EL (cell line): ENCODE measurements at regions not wholly inside any gene's neighbourhood (a gene's known extent, or its start where the extent isn't known, plus 50 kb on each side); places are given as distances from the start of the nearest gene placed in this dataset.
"Not testable (repeated sequence)": the region's sequence is repeated elsewhere in the genome, so short reads cannot be mapped to it uniquely, and the experiment has no call there.

ENCODE experiments used
- DNase-seq: peaks from one replicate; pipeline ENCODE4 v3.0.0-alpha.2; 2016

- peak; percentile 79 for DNase-seq
Measured at GRCh38 chr14:56351861-56352260, 227.7 kb upstream of the TMEM260 start.

DNA sequence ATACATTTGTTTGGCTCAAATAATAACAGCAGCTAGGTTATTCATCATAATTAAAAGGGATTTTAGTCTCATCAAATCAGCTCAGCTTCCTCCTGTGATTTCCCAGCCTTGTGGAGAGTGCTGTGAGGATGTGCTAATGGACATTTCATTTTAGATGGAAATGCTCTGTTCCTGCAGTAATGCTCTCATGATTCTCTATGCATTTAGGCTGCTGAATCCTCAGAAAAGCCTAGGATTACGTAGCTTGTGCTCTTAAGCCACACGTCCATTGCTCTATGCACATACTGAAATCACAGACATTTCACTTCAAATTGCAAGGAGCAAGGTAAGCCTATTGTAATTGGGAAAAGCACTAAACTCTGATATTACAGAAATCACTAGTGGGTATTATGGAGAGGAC lies 226.6 kb upstream of the TMEM260 start:
- no peak for DNase-seq

DNA sequence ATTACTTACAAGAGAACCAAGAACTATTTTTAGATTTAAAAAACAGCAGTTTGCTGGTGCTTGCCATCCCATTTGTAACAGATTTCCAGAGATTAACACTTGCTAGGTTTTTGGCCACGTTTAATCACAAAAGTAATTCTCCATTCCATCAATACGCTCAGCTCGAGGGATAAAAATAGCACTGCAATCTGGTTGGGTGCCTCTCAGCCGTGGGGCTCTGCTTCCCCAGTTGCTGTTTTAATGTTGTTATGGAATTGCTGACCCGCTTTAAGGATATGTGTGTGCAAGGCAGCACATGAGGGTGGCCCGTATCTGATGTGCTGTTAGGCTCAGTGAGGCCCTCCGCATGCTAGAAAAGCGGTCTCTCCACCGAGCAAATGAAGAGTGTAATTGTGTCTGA lies 222.2 kb upstream of the TMEM260 start:
- DNase-seq = no peak

GRCh38 chr14:56358275-56358674 lies 221.3 kb upstream of the TMEM260 start:
- DNase-seq = no peak

DNA sequence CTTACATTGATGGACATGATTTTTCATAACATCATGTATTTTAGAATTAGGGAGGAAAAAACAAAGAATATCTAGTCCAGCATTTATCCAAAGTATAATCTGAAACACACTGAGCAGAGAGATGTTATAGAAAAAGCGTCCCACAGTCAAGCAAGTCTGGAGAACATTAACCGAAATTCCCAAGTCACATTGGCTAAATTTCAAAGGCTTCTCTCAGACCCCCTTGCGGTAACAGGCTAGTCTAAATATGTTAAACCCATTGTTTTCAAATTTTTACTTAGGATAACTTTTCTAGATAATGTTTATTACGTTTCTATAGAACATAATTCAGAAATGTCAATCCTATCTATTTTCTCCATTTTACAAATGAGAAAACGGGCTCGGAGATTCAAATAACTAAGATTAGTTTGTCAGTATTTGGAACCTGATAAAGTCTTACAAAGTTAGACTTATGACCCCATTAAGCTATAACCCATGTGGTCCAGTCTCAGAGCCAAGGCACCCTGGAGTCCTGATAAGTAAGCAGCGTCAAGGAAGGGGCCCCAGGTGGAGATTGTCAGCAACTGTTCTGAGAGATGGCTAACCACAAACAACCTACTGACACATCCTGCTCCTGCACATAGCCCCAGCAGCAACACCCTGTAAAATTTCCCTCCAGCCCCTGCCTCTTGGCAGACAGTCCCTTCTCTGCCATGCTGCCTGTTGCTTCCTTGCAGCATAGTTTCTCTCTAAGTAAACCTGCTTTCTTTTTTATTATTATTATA lies 220.6 kb upstream of the TMEM260 start:
- DNase-seq = no peak

GRCh38 chr14:56365663-56366062 lies 213.9 kb upstream of the TMEM260 start:
- not testable (repeated sequence) for DNase-seq

DNA sequence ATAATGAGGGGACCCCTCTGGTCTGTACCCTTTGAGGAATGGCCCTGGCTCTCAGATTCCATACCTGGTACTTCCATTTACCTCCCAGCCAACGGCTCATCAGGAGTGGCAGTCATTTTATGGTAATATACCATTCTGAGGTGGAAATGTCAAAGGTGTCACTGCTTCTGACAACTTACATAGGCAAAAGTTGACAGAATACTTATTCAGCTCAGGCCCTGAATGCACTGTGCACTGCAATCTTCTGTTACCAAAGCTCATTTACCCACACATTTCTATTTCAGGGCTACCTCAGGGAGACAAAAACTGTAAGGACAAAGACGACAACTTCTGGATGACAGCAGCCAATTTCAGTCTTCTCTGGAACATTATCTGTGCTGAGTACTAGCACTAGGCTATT lies 212.2 kb upstream of the TMEM260 start:
- no peak for DNase-seq

DNA sequence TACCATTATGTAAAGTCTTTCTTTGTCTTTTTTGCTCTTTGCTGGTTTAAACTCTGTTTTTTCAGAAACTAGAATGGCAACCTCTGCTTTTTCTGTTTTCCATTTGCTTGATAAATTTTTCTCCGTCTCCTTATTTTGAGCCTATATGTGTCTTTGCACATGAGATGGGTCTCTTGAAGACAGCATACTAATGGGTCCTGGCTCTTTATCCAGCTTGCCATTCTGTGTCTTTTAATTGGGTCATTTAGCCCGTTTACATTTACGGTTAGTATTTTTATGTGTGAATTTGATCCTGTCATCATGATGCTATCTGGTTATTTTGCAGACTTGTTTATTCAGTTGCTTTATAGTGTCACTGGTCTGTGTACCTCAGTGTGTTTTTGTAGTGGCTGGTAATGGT lies 207.9 kb upstream of the TMEM260 start:
- no peak for DNase-seq

- DNase-seq = no peak
Measured at GRCh38 chr14:56374421-56374820, 205.2 kb upstream of the TMEM260 start.

GRCh38 chr14:56378046-56378445 lies 201.6 kb upstream of the TMEM260 start:
- DNase-seq = no peak

- DNase-seq = peak; percentile 26
Measured at GRCh38 chr14:56378475-56378877, 201.1 kb upstream of the TMEM260 start.

- no peak for DNase-seq
Measured at GRCh38 chr14:56379956-56380355, 199.6 kb upstream of the TMEM260 start.

DNA sequence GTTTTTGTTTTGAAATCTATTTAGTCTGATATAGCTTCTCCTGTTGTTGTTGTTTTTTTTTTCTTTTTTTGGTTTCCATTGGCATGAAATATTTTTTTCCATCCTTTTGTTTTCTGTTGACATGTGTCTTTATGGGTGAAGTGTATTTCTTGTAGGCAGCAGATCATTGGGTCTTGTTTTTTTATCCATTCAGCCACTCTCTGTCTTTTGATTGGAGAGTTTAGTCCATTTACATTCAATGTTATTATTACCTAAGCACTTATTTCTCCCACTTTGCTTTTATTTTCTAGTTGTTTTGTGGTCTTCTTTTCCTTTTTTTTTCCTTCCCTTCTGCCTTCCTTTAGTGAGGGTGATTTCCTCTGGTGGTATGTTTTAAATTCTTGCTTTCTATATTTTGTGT lies 193.6 kb upstream of the TMEM260 start:
- DNase-seq = no peak

DNA sequence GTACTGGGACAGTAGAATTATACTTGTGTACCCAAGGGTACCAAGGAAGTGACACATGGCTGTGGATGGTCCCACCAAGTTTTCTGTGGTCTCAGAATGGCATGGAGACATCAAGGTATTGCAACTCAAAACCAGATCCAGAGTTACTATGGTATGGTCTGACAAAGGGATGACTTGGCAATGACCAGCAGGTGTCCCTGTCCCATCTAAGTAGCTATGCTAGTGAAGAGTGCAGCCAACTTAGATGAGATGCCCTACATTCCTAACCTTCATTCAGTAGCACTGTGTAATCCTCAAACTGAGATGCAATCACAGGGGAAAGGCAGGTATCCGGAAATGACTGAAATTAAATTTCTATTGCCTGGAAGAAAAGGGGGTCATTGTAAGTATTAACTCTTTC lies 188.7 kb upstream of the TMEM260 start:
- no peak for DNase-seq

DNA sequence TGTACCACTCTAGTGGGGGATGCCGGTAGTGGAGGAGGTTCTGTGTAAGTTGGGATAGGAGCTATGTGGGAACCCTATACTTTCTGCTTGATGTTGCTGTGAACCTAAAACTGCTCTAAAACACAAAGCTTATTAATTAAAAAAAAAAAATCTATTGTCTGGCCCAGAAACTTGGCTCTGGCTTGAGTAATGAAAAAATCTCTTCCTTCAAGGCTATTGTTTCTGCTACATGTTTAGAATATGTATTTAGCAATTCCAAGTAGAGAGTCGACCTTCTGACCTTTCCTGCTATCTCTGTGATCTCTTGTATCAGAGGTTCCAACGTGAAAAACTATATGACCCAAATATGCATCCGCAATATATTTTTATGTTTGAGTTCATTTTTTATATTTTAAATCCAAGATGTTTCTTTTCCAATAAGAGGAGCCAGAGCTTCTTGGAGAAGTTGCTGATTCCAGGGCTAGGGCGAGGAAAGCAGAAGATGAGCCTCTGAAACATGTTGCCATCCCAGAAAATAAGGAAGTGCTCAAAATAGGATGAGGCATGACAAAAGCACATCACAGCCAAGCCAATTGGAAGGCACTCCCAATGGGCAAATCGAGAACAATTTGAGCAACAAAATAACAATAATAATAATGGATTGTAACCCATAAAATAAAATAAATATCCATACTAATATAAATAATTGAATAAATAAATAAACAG lies 184.6 kb upstream of the TMEM260 start:
- no peak for DNase-seq

- no peak for DNase-seq
Measured at GRCh38 chr14:56400109-56400825, 179.3 kb upstream of the TMEM260 start.

DNA sequence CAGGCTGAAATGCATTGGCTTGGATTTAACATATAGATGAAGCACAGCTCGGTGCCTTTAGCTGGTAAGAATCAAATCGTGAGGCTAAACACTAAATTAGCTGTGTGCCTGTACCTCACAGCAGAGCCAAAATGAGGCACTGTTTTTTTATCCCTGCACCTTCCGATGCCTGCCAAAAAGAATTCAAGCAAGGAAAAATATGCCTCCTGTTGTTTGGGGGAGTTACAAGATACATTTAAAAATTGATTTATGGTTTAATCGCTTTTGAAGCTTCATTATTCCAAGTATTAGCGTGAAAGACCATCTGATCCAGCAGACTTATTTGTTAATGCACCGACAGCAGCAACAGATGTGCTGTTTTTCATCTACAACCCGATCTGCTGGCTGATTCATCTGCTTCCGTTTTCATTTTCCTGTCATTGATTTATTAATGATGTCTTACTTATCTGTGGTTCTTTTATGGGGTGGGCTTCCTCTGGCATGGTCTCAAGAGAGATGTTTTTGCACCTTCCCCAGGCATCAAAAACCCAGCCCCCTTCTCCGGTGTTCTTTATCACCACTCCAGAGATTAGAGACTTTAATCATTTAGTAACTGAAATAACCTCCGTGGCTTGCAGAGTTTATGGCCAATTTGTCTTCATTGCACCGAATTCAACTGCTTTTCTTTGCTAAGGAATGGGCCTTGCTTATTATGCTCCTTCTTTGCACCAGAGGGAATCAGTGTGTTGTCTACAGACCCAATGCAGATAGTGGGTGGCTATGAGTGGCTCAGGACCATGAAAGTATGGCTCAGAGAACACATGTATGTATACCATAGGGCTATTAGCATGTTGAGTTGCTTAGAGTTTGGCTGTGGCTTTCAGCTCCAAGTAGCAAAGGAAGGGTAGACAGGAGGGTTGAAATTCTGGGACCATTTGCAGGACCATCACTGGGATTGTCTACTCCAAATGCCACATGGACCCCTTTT lies 166.8 kb upstream of the TMEM260 start:
- no peak for DNase-seq

DNA sequence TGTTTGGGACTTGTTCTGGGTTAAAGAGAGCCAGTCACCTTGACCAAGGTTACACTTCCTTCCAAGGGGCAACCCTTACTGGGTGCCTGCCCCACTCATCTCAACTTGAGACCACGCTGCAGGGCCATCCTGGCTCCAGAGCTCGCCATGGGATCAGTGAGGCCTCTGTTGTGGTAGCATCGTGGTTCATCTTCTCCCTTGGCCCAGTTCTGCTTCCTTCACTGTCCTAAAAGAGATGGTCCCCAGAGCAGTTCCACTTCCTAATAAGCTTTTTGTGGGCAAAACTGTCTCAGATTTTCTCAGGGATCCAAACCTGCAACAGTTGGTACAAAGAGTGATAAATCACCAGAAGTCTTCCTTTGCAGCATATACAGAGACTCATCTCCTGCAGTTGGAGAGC lies 165.9 kb upstream of the TMEM260 start:
- DNase-seq = no peak

DNA sequence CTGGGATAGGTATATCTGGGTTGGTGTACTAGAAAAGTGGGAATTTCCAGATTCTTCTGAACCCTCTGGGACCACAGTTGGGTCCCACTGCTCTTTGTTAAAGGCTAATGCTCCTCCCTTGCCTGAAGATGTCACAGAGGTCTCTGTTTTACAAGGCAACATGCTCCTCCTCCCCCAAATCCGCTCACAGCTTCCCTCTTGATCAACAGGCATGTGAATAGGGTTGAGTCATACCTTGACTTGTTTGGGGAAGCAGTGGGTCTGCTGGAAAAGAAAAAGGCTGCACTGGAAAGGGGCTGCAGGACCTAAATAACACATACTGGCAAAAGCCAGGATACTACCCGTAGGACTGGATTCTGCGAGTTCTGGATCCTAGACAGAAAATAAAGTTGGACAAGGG lies 165.4 kb upstream of the TMEM260 start:
- DNase-seq = no peak

DNA sequence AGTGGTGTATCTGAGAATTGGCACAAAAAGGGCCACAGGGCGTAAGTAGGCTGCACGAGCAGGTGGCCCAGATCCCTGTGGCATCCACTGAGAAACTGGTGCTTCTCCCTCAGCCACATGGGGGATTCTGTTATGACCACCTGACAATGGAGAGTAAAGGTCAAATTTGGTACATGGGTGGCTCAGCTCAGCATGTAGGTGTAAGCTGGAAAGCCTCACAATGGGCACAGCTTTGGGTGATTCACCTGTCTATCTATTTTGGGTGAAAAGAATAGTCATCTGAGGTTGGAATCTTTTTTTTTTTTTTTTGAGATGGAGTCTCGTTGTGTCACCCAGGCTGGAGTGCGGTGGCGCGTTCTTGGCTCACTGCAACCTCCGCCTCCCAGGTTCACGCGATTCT lies 163.4 kb upstream of the TMEM260 start:
- DNase-seq = no peak

- DNase-seq = no peak
Measured at GRCh38 chr14:56417173-56417572, 162.4 kb upstream of the TMEM260 start.

DNA sequence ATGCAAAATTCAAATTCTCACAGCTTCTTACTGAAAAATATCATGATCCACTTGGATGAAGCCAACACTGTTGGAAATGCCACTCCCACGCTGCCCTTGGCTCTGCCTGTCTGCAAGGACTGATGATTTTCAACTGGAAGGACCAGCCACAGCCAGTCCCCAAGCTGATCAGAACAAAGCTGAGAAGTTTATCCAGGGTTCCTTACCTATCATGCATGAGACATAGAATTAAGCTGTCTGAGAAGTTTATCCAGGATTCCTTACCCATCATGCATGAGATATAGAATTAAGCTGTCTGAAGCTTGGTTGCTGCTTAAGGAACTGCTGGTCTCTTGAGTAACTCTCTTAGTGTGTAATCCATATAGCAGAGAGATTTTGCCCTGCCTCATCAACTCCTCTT lies 159.8 kb upstream of the TMEM260 start:
- DNase-seq = no peak

- no peak for DNase-seq
Measured at GRCh38 chr14:56422221-56422620, 157.4 kb upstream of the TMEM260 start.
